GM21390 (cell line): ENCODE measurements at regions not wholly inside any gene's neighbourhood (a gene's known extent, or its start where the extent isn't known, plus 50 kb on each side); places are given as distances from the start of the nearest gene placed in this dataset.

Experiments
- ATAC-seq: cut with Tn5 transposase; IDR thresholded peaks from one replicate; pipeline ENCODE4 v1.9.1; 2021; ENCODE audit not compliant: unreplicated experiment

GRCh38 chr5:72558046-72558336 is 50.8 kb upstream of the ZNF366 start:
- no peak for ATAC-seq

GRCh38 chr5:72557167-72558045 is 50.2 kb upstream of the ZNF366 start:
- no peak for ATAC-seq
